ENCODE measurements at regions not wholly inside any gene's neighbourhood (a gene's known extent, or its start where the extent isn't known, plus 50 kb on each side); places are given as distances from the start of the nearest gene placed in this dataset.

DNA sequence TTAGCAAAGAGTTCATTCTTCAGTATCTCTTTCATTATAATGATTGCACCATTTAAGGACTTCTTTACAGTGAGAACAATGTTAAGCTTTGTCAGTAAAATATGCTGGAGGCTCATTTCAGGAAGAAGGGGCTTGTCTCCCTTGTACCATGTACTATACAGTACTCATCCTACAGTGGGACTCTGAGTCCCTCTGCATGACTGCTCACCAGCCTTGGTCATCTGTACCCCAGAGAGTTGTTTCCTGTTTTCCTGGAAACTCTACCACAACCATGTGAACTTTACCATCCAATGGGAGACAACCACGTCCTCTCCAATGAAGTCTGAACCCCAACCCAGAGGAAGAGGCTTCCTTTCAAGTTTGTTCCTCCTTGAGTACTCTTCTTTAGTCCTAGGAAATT, 1171.1 kb upstream of the CRIM1 start:
- no peak for TF ChIP-seq CTCF (IDR thresholded peaks at IDR 0.05)
- TF ChIP-seq, protein P1, sequence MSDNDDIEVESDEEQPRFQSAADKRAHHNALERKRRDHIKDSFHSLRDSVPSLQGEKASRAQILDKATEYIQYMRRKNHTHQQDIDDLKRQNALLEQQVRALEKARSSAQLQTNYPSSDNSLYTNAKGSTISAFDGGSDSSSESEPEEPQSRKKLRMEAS (CRISPR knock-in tag; IDR thresholded peaks at IDR 0.05) = no peak
- TF ChIP-seq FOXP1 (CRISPR knock-in tag; IDR thresholded peaks at IDR 0.05; ENCODE audit: borderline replicate concordance) = no peak
- no peak for TF ChIP-seq ZNF263 (CRISPR knock-in tag; IDR thresholded peaks at IDR 0.05; ENCODE audit: low read depth)
- no peak for TF ChIP-seq ARID4B (CRISPR knock-in tag; IDR thresholded peaks at IDR 0.05; ENCODE audit: borderline replicate concordance)
- no peak for TF ChIP-seq KAT7 (CRISPR knock-in tag; IDR thresholded peaks at IDR 0.05; ENCODE audit: borderline replicate concordance)
- TF ChIP-seq, protein P2, sequence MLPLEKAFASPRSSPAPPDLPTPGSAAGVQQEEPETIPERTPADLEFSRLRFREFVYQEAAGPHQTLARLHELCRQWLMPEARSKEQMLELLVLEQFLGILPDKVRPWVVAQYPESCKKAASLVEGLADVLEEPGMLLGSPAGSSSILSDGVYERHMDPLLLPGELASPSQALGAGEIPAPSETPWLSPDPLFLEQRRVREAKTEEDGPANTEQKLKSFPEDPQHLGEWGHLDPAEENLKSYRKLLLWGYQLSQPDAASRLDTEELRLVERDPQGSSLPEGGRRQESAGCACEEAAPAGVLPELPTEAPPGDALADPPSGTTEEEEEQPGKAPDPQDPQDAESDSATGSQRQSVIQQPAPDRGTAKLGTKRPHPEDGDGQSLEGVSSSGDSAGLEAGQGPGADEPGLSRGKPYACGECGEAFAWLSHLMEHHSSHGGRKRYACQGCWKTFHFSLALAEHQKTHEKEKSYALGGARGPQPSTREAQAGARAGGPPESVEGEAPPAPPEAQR (CRISPR knock-in tag; IDR thresholded peaks at IDR 0.05) = no peak
- TF ChIP-seq USF2 (CRISPR knock-in tag; IDR thresholded peaks at IDR 0.05) = no peak
- no peak for TF ChIP-seq ZBTB21 (CRISPR knock-in tag; IDR thresholded peaks at IDR 0.05; ENCODE audit: borderline replicate concordance)
- no peak for TF ChIP-seq MYBL2 (CRISPR knock-in tag; IDR thresholded peaks at IDR 0.05)
- no peak for TF ChIP-seq ATF6 (CRISPR knock-in tag; IDR thresholded peaks at IDR 0.05)
- no peak for TF ChIP-seq ZNF138 (CRISPR knock-in tag; conservative IDR thresholded peaks at IDR 0.05)
- no peak for TF ChIP-seq TEAD1 (CRISPR knock-in tag; IDR thresholded peaks at IDR 0.05)

All from WTC11 (cell line).